H9 (cell line): ENCODE measurements at regions not wholly inside any gene's neighbourhood (a gene's known extent, or its start where the extent isn't known, plus 50 kb on each side); places are given as distances from the start of the nearest gene placed in this dataset.

Experiments
- DNase-seq: peaks from one replicate; pipeline ENCODE4 v3.0.0-alpha.2; 2017
- H2AFZ ChIP-seq: one replicate; pipeline ENCODE4 v1.6.1; 2013; ENCODE audit warnings: mild to moderate bottlenecking, low read length, control low read depth, moderate library complexity
- H2AK5ac ChIP-seq: 2 replicates; pipeline ENCODE4 v1.6.1; 2013; ENCODE audit warnings: low read length, control low read depth, mixed read lengths; ENCODE audit not compliant: insufficient read length
- H2BK120ac ChIP-seq: one replicate; pipeline ENCODE4 v1.6.1; 2013; ENCODE audit warnings: low read depth, mild to moderate bottlenecking, low read length, control low read depth, inconsistent platforms; ENCODE audit not compliant: poor library complexity, severe bottlenecking
- H2BK12ac ChIP-seq: 2 replicates; pipeline ENCODE4 v1.6.1; 2013; ENCODE audit warnings: low read length, control low read depth, mixed read lengths, low read depth; ENCODE audit not compliant: insufficient read length
- H2BK15ac ChIP-seq: 2 replicates; pipeline ENCODE4 v1.6.1; 2013; ENCODE audit warnings: low read depth, low read length, control low read depth
- H2BK20ac ChIP-seq: one replicate; pipeline ENCODE4 v1.6.1; 2013; ENCODE audit warnings: low read depth, mild to moderate bottlenecking, low read length, control low read depth, inconsistent platforms; ENCODE audit not compliant: poor library complexity, severe bottlenecking
- H2BK5ac ChIP-seq: 2 replicates; pipeline ENCODE4 v1.6.1; 2013; ENCODE audit warnings: low read length, control low read depth, mixed read lengths; ENCODE audit not compliant: insufficient read length
- H3K14ac ChIP-seq: 2 replicates; pipeline ENCODE4 v1.6.1; 2013; ENCODE audit warnings: low read length, control low read depth; ENCODE audit not compliant: insufficient read depth
- H3K18ac ChIP-seq: 2 replicates; pipeline ENCODE4 v1.6.1; 2013; ENCODE audit warnings: low read depth, mild to moderate bottlenecking, mixed read lengths, low read length, control low read depth; ENCODE audit not compliant: insufficient read length
- H3K23ac ChIP-seq: 2 replicates; pipeline ENCODE4 v1.6.1; 2013; ENCODE audit warnings: low read length, control low read depth, mixed read lengths, low read depth; ENCODE audit not compliant: insufficient read length
- H3K23me2 ChIP-seq: 2 replicates; pipeline ENCODE4 v1.6.1; 2013; ENCODE audit warnings: low read depth, mild to moderate bottlenecking, mixed read lengths, low read length, control low read depth; ENCODE audit not compliant: insufficient read length, poor library complexity, severe bottlenecking
- H3K27ac ChIP-seq: 2 replicates; pipeline ENCODE4 v1.5.1; 2013; ENCODE audit warnings: low read length, control low read depth, mixed read lengths, low read depth; ENCODE audit not compliant: insufficient read length
- H3K27me3 ChIP-seq: 2 replicates; pipeline ENCODE4 v1.6.1; 2013; ENCODE audit warnings: low read length, control low read depth, inconsistent platforms; ENCODE audit not compliant: insufficient read depth
- H3K4ac ChIP-seq: 2 replicates; pipeline ENCODE4 v1.6.1; 2013; ENCODE audit warnings: low read depth, mild to moderate bottlenecking, control low read depth, inconsistent platforms, low read length, moderate library complexity
- H3K4me1 ChIP-seq: 2 replicates; pipeline ENCODE4 v1.6.1; 2013; ENCODE audit warnings: low read length, control low read depth, inconsistent platforms; ENCODE audit not compliant: insufficient read depth
- H3K4me2 ChIP-seq: 2 replicates; pipeline ENCODE4 v1.6.1; 2013; ENCODE audit warnings: low read length, control low read depth, mixed read lengths; ENCODE audit not compliant: insufficient read length, insufficient read depth
- H3K56ac ChIP-seq: 2 replicates; pipeline ENCODE4 v1.6.1; 2013; ENCODE audit warnings: low read depth, mild to moderate bottlenecking, mixed read lengths, low read length, control low read depth; ENCODE audit not compliant: insufficient read length
- H3K79me1 ChIP-seq: 2 replicates; pipeline ENCODE4 v1.6.1; 2013; ENCODE audit warnings: low read depth, mild to moderate bottlenecking, moderate library complexity, low read length, control low read depth, inconsistent platforms; ENCODE audit not compliant: insufficient read depth, poor library complexity, severe bottlenecking
- H3K79me2 ChIP-seq: 2 replicates; pipeline ENCODE4 v1.6.1; 2013; ENCODE audit warnings: low read length, control low read depth, inconsistent platforms; ENCODE audit not compliant: insufficient read depth
- H3K9ac ChIP-seq: 2 replicates; pipeline ENCODE4 v1.6.1; 2013; ENCODE audit warnings: low read length, control low read depth, mixed read lengths; ENCODE audit not compliant: insufficient read length; ENCODE audit errors: extremely low read depth
- H3K9me3 ChIP-seq: one replicate; pipeline ENCODE4 v1.6.1; 2013; ENCODE audit warnings: low read depth, low read length, inconsistent platforms; ENCODE audit not compliant: control insufficient read depth
- H3T11ph ChIP-seq: one replicate; pipeline ENCODE4 v1.6.1; 2013; ENCODE audit warnings: mild to moderate bottlenecking, low read length, control low read depth, inconsistent platforms
- H4K20me1 ChIP-seq: one replicate; pipeline ENCODE4 v1.6.1; 2013; ENCODE audit not compliant: control insufficient read depth, insufficient read length, insufficient read depth
- H4K5ac ChIP-seq: 2 replicates; pipeline ENCODE4 v1.6.1; 2013; ENCODE audit warnings: low read depth, mild to moderate bottlenecking, mixed read lengths, low read length, control low read depth; ENCODE audit not compliant: insufficient read length
- H4K8ac ChIP-seq: replicated peaks from 2 replicates; pipeline ENCODE4 v1.6.1; 2013; ENCODE audit warnings: low read length, control low read depth, mixed read lengths, low read depth; ENCODE audit not compliant: insufficient read length
- H4K91ac ChIP-seq: 2 replicates; pipeline ENCODE4 v1.6.1; 2013; ENCODE audit warnings: low read depth, mild to moderate bottlenecking, moderate library complexity, mixed read lengths, low read length, control low read depth; ENCODE audit not compliant: insufficient read length
- H3K27ac Mint-ChIP-seq, 3 experiments: 2 replicates in 2 of 3; 3 replicates in 1 of 3; pipeline ENCODE4 v1.8.0; 2020 to 2021; ENCODE audit warnings: mixed read lengths in 3 of 3, mild to moderate bottlenecking in 1 of 3, moderate library complexity in 1 of 3
- H3K27me3 Mint-ChIP-seq: 2 replicates; pipeline ENCODE4 v1.8.0; 2021; ENCODE audit warnings: low read depth, mild to moderate bottlenecking, moderate library complexity, mixed read lengths
- H3K36me3 Mint-ChIP-seq, 3 experiments: 2 replicates in 2 of 3; 3 replicates in 1 of 3; pipeline ENCODE4 v1.8.0; 2020 to 2021; ENCODE audit warnings: low read depth in 3 of 3, mixed read lengths in 3 of 3; ENCODE audit not compliant: insufficient read depth in 1 of 3
- H3K4me1 Mint-ChIP-seq, 2 experiments: 2 replicates each; pipeline ENCODE4 v1.8.0; 2020; ENCODE audit warnings: mixed read lengths in 2 of 2
- H3K4me3 Mint-ChIP-seq, 2 experiments: 2 replicates in 1 of 2; 3 replicates in 1 of 2; pipeline ENCODE4 v1.8.0; 2020 to 2021; ENCODE audit warnings: mild to moderate bottlenecking in 2 of 2, mixed read lengths in 2 of 2, moderate library complexity in 1 of 2
- H3K9me3 Mint-ChIP-seq, 2 experiments: 2 replicates in 1 of 2; 3 replicates in 1 of 2; pipeline ENCODE4 v1.8.0; 2020; ENCODE audit warnings: mild to moderate bottlenecking in 2 of 2, mixed read lengths in 2 of 2, moderate library complexity in 1 of 2
- CTCF ChIP-seq: fragments of 200-600 bp; sonication (generic); conservative IDR thresholded peaks from 3 replicates; pipeline ENCODE4 v1.8.0; 2021; ENCODE audit warnings: antibody characterized with exemption, mild to moderate bottlenecking
- WGBS: extraction: QIAGEN DNeasy Blood & Tissue Kit; methylation state at CpG from one replicate; pipeline ENCODE4 v1.1.7; 2013; ENCODE audit warnings: missing lambda C conversion rate, low lambda C conversion rate, mixed read lengths; ENCODE audit not compliant: insufficient read length; ENCODE audit errors: extremely low coverage; 5-methylcytosine and 5-hydroxymethylcytosine counted together

GRCh38 chr1:229127301-229127700 is 143.6 kb upstream of the RAB4A start:
- no peak overlapping the region for H3K4me3 Mint-ChIP-seq
- no peak for TF ChIP-seq CTCF

More at GRCh38 chr1:229127301-229127700, 143.6 kb upstream of the RAB4A start:
- DNase-seq: no peak
- Histone ChIP-seq H2AK5ac (no peak overlapping the region), H3K4me2 (no peak overlapping the region), H3K27me3 (no peaks in the 10 kb centered on the region), H2BK20ac (no peak overlapping the region), H3K9me3 (no peaks in the 10 kb centered on the region), H3K4me1 (no peaks in the 10 kb centered on the region; the same call in 1 of the 2 replicates), H4K5ac (no peak overlapping the region), H3K56ac (no peak overlapping the region), H3T11ph (no peak overlapping the region), H4K91ac (no peak overlapping the region), H3K23me2 (no peaks in the 10 kb centered on the region), H4K20me1 (no peaks in the 10 kb centered on the region), H3K79me2 (no peaks in the 10 kb centered on the region), H3K27ac (no peak overlapping the region), H2BK120ac (no peak overlapping the region), H3K18ac (no peak overlapping the region), H2BK15ac (no peak overlapping the region), H3K23ac (no peak overlapping the region), H2BK12ac (no peak overlapping the region), H2AFZ (no peak overlapping the region), H3K14ac (no peak overlapping the region), H3K79me1 (no peaks in the 10 kb centered on the region), H3K9ac (no peak overlapping the region), H3K4ac (no peak overlapping the region), H4K8ac (no peak overlapping the region), H2BK5ac (no peak overlapping the region)
- WGBS: no CpG with 5 or more reads among the region's 2 CpGs
- H3K27ac Mint-ChIP-seq: no peak overlapping the region
- no peaks in the 10 kb centered on the region for H3K9me3 Mint-ChIP-seq
- H3K36me3 Mint-ChIP-seq: no peaks in the 10 kb centered on the region
- H3K4me1 Mint-ChIP-seq: peaks cover 15 to 19% of the 10 kb centered on the region in 2 experiments
- H3K27me3 Mint-ChIP-seq: peaks cover 20% of the 10 kb centered on the region
